ENCODE measurements at regions not wholly inside any gene's neighbourhood (a gene's known extent, or its start where the extent isn't known, plus 50 kb on each side); places are given as distances from the start of the nearest gene placed in this dataset.
"Not testable (repeated sequence)": the region's sequence is repeated elsewhere in the genome, so short reads cannot be mapped to it uniquely, and the experiment has no call there.

- Histone ChIP-seq H3K4me3 (ENCODE audit: low read length in 2 of 2) (no peak overlapping the region), H3K27me3 (ENCODE audit: control insufficient read depth in 1 of 2, insufficient read depth in 2 of 2, low read length in 1 of 2) (no peaks in the 10 kb centered on the region), H3K9me3 (ENCODE audit: control insufficient read depth, low read length) (no peaks in the 10 kb centered on the region), H3K27ac (ENCODE audit: low read depth in 1 of 2, low read length in 2 of 2) (no peak overlapping the region), H3K4me1 (ENCODE audit: control insufficient read depth in 1 of 2, insufficient read depth in 2 of 2, low read length in 2 of 2) (no peaks in the 10 kb centered on the region), H3K36me3 (ENCODE audit: control insufficient read depth in 1 of 2, insufficient read depth in 2 of 2, low read length in 1 of 2) (no peaks in the 10 kb centered on the region)
- ATAC-seq (ENCODE audit: low FRiP score) (no peak), DNase-seq (no peak)
- intact Hi-C loops (cut with DNase I) = no loop called here
- 86 to 89% methylated on average over 10 of the region's 10 CpGs for WGBS, 2 donors
Observed at GRCh38 chr2:58767828-58768714, 526.9 kb upstream of the FANCL start.

- intact Hi-C loops (cut with DNase I) = no loop called here
- H3K36me3 ChIP-seq (ENCODE audit: control insufficient read depth in 1 of 2, insufficient read depth in 2 of 2, low read length in 1 of 2) = no peaks in the 10 kb centered on the region
- no peak overlapping the region for H3K27ac ChIP-seq (ENCODE audit: low read depth in 1 of 2, low read length in 2 of 2)
- ATAC-seq (ENCODE audit: low FRiP score) = no peak
- H3K27me3 ChIP-seq (ENCODE audit: control insufficient read depth in 1 of 2, insufficient read depth in 2 of 2, low read length in 1 of 2) = no peaks in the 10 kb centered on the region
- H3K4me1 ChIP-seq (ENCODE audit: control insufficient read depth in 1 of 2, insufficient read depth in 2 of 2, low read length in 2 of 2) = no peaks in the 10 kb centered on the region
- H3K9me3 ChIP-seq (ENCODE audit: control insufficient read depth, low read length) = no peaks in the 10 kb centered on the region
- no peak overlapping the region for H3K4me3 ChIP-seq (ENCODE audit: low read length in 2 of 2)
- DNase-seq = no peak
- WGBS, 2 donors = 76 to 77% methylated on average over 4 of the region's 4 CpGs
Observed at GRCh38 chr2:58764338-58765104, 523.4 kb upstream of the FANCL start.

GRCh38 chr2:58762176-58762781 is 521.2 kb upstream of the FANCL start:
- no peak overlapping the region for H3K27ac ChIP-seq (ENCODE audit: low read depth in 1 of 2, low read length in 2 of 2)
- no peak for ATAC-seq (ENCODE audit: low FRiP score)
- intact Hi-C loops (cut with DNase I) = no loop called here

GRCh38 chr2:58757971-58758370 is 516.8 kb upstream of the FANCL start:
- no peaks in the 10 kb centered on the region for H3K36me3 ChIP-seq (ENCODE audit: control insufficient read depth in 1 of 2, insufficient read depth in 2 of 2, low read length in 1 of 2)
- DNase-seq = no peak
- H3K27ac ChIP-seq (ENCODE audit: low read depth in 1 of 2, low read length in 2 of 2) = no peak overlapping the region
- intact Hi-C loops (cut with DNase I) = no loop called here
- no peaks in the 10 kb centered on the region for H3K27me3 ChIP-seq (ENCODE audit: control insufficient read depth in 1 of 2, insufficient read depth in 2 of 2, low read length in 1 of 2)
- H3K4me1 ChIP-seq (ENCODE audit: control insufficient read depth in 1 of 2, insufficient read depth in 2 of 2, low read length in 2 of 2) = no peaks in the 10 kb centered on the region
- no peak for ATAC-seq (ENCODE audit: low FRiP score)
- H3K9me3 ChIP-seq (ENCODE audit: control insufficient read depth, low read length) = no peaks in the 10 kb centered on the region
- H3K4me3 ChIP-seq (ENCODE audit: low read length in 2 of 2) = no peak overlapping the region
- WGBS, 2 donors = 81 to 89% methylated on average over 6 of the region's 6 CpGs

More at GRCh38 chr2:58762176-58762781, 521.2 kb upstream of the FANCL start:
- Histone ChIP-seq H3K36me3 (ENCODE audit: control insufficient read depth in 1 of 2, insufficient read depth in 2 of 2, low read length in 1 of 2) (no peaks in the 10 kb centered on the region), H3K27me3 (ENCODE audit: control insufficient read depth in 1 of 2, insufficient read depth in 2 of 2, low read length in 1 of 2) (no peaks in the 10 kb centered on the region), H3K9me3 (ENCODE audit: control insufficient read depth, low read length) (no peaks in the 10 kb centered on the region), H3K4me1 (ENCODE audit: control insufficient read depth in 1 of 2, insufficient read depth in 2 of 2, low read length in 2 of 2) (no peaks in the 10 kb centered on the region), H3K4me3 (ENCODE audit: low read length in 2 of 2) (no peak overlapping the region)
- WGBS, 2 donors = 13 to 18% methylated on average over 5 of the region's 5 CpGs
- DNase-seq = no peak

- DNase-seq = no peak
- WGBS, 2 donors = 51% methylated on average over 2 of the region's 2 CpGs
- Histone ChIP-seq H3K27ac (ENCODE audit: low read depth in 1 of 2, low read length in 2 of 2) (no peak overlapping the region), H3K9me3 (ENCODE audit: control insufficient read depth, low read length) (no peaks in the 10 kb centered on the region), H3K4me1 (ENCODE audit: control insufficient read depth in 1 of 2, insufficient read depth in 2 of 2, low read length in 2 of 2) (no peaks in the 10 kb centered on the region), H3K36me3 (ENCODE audit: control insufficient read depth in 1 of 2, insufficient read depth in 2 of 2, low read length in 1 of 2) (no peaks in the 10 kb centered on the region), H3K4me3 (ENCODE audit: low read length in 2 of 2) (no peak overlapping the region), H3K27me3 (ENCODE audit: control insufficient read depth in 1 of 2, insufficient read depth in 2 of 2, low read length in 1 of 2) (no peaks in the 10 kb centered on the region)
- intact Hi-C loops (cut with DNase I) = no loop called here
- no peak for ATAC-seq (ENCODE audit: low FRiP score)
Observed at GRCh38 chr2:58756336-58756735, 515.2 kb upstream of the FANCL start.

GRCh38 chr2:58752507-58752906 is 511.4 kb upstream of the FANCL start:
- H3K27ac ChIP-seq (ENCODE audit: low read depth in 1 of 2, low read length in 2 of 2); DNase-seq; intact Hi-C loops (cut with DNase I); H3K4me1 ChIP-seq (ENCODE audit: control insufficient read depth in 1 of 2, insufficient read depth in 2 of 2, low read length in 2 of 2); H3K36me3 ChIP-seq (ENCODE audit: control insufficient read depth in 1 of 2, insufficient read depth in 2 of 2, low read length in 1 of 2); H3K4me3 ChIP-seq (ENCODE audit: low read length in 2 of 2); H3K9me3 ChIP-seq (ENCODE audit: control insufficient read depth, low read length); ATAC-seq (ENCODE audit: low FRiP score); H3K27me3 ChIP-seq (ENCODE audit: control insufficient read depth in 1 of 2, insufficient read depth in 2 of 2, low read length in 1 of 2): not testable (repeated sequence)
- 47 to 83% methylated on average over 2 of the region's 2 CpGs for WGBS, 2 donors

GRCh38 chr2:58751676-58752075 is 510.6 kb upstream of the FANCL start:
- WGBS, 2 donors = 87 to 89% methylated on average over 3 of the region's 3 CpGs
- H3K4me1 ChIP-seq (ENCODE audit: control insufficient read depth in 1 of 2, insufficient read depth in 2 of 2, low read length in 2 of 2); H3K27me3 ChIP-seq (ENCODE audit: control insufficient read depth in 1 of 2, insufficient read depth in 2 of 2, low read length in 1 of 2); H3K36me3 ChIP-seq (ENCODE audit: control insufficient read depth in 1 of 2, insufficient read depth in 2 of 2, low read length in 1 of 2); H3K9me3 ChIP-seq (ENCODE audit: control insufficient read depth, low read length); intact Hi-C loops (cut with DNase I); ATAC-seq (ENCODE audit: low FRiP score); DNase-seq; H3K4me3 ChIP-seq (ENCODE audit: low read length in 2 of 2); H3K27ac ChIP-seq (ENCODE audit: low read depth in 1 of 2, low read length in 2 of 2): not testable (repeated sequence)

GRCh38 chr2:58749041-58749440 is 507.9 kb upstream of the FANCL start:
- ATAC-seq (ENCODE audit: low FRiP score) = no peak
- Histone ChIP-seq H3K27ac (ENCODE audit: low read depth in 1 of 2, low read length in 2 of 2) (no peak overlapping the region), H3K4me1 (ENCODE audit: control insufficient read depth in 1 of 2, insufficient read depth in 2 of 2, low read length in 2 of 2) (no peaks in the 10 kb centered on the region), H3K27me3 (ENCODE audit: control insufficient read depth in 1 of 2, insufficient read depth in 2 of 2, low read length in 1 of 2) (no peaks in the 10 kb centered on the region), H3K4me3 (ENCODE audit: low read length in 2 of 2) (no peak overlapping the region), H3K9me3 (ENCODE audit: control insufficient read depth, low read length) (peaks cover 2% of the 10 kb centered on the region), H3K36me3 (ENCODE audit: control insufficient read depth in 1 of 2, insufficient read depth in 2 of 2, low read length in 1 of 2) (no peaks in the 10 kb centered on the region)
- DNase-seq = no peak
- intact Hi-C loops (cut with DNase I) = no loop called here
